ENCODE measurements at regions not wholly inside any gene's neighbourhood (a gene's known extent, or its start where the extent isn't known, plus 50 kb on each side); places are given as distances from the start of the nearest gene placed in this dataset.
"Not testable (repeated sequence)": the region's sequence is repeated elsewhere in the genome, so short reads cannot be mapped to it uniquely, and the experiment has no call there.

DNA sequence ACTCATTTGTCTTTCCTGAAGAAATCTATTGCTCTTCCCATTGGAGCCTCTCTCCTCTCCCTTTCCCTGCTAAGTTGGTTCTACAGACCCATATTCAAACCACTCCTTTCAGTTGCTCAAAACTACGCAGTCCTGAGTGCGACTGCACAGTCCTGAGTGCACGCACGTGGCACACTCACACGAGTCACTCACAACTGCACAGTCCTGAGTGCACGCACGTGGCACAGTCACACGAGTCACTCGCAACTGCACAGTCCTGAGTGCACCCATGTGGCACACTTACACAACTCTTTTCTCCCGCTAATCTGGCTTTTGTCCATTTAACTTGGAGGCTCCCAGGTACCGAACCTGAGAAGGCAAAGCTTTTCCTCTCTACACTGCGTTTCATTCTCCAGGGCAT is 159.7 kb downstream of the RNASET2 start (continued):
- TF ChIP-seq, protein P1, sequence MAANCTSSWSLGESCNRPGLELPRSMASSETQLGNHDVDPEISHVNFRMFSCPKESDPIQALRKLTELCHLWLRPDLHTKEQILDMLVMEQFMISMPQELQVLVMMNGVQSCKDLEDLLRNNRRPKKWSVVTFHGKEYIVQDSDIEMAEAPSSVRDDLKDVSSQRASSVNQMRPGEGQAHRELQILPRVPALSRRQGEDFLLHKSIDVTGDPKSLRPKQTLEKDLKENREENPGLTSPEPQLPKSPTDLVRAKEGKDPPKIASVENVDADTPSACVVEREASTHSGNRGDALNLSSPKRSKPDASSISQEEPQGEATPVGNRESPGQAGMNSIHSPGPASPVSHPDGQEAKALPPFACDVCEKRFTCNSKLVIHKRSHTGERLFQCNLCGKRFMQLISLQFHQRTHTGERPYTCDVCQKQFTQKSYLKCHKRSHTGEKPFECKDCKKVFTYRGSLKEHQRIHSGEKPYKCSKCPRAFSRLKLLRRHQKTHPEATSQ (tag by site-specific recombination; IDR thresholded peaks at IDR 0.05), result no peak
- no peak for TF ChIP-seq ZSCAN23 (tag by site-specific recombination; IDR thresholded peaks at IDR 0.05)
- TF ChIP-seq, protein P2, sequence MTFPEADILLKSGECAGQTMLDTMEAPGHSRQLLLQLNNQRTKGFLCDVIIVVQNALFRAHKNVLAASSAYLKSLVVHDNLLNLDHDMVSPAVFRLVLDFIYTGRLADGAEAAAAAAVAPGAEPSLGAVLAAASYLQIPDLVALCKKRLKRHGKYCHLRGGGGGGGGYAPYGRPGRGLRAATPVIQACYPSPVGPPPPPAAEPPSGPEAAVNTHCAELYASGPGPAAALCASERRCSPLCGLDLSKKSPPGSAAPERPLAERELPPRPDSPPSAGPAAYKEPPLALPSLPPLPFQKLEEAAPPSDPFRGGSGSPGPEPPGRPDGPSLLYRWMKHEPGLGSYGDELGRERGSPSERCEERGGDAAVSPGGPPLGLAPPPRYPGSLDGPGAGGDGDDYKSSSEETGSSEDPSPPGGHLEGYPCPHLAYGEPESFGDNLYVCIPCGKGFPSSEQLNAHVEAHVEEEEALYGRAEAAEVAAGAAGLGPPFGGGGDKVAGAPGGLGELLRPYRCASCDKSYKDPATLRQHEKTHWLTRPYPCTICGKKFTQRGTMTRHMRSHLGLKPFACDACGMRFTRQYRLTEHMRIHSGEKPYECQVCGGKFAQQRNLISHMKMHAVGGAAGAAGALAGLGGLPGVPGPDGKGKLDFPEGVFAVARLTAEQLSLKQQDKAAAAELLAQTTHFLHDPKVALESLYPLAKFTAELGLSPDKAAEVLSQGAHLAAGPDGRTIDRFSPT (tag by site-specific recombination; IDR thresholded peaks at IDR 0.05), result no peak
- TF ChIP-seq ZFP37 (tag by site-specific recombination; IDR thresholded peaks at IDR 0.05), result no peak
- no peak for TF ChIP-seq ZNF837 (tag by site-specific recombination; IDR thresholded peaks at IDR 0.05)
- TF ChIP-seq, protein P3, sequence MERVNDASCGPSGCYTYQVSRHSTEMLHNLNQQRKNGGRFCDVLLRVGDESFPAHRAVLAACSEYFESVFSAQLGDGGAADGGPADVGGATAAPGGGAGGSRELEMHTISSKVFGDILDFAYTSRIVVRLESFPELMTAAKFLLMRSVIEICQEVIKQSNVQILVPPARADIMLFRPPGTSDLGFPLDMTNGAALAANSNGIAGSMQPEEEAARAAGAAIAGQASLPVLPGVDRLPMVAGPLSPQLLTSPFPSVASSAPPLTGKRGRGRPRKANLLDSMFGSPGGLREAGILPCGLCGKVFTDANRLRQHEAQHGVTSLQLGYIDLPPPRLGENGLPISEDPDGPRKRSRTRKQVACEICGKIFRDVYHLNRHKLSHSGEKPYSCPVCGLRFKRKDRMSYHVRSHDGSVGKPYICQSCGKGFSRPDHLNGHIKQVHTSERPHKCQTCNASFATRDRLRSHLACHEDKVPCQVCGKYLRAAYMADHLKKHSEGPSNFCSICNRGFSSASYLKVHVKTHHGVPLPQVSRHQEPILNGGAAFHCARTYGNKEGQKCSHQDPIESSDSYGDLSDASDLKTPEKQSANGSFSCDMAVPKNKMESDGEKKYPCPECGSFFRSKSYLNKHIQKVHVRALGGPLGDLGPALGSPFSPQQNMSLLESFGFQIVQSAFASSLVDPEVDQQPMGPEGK (tag by site-specific recombination; IDR thresholded peaks at IDR 0.05), result no peak
- no peak for TF ChIP-seq ZNF292 (tag by site-specific recombination; IDR thresholded peaks at IDR 0.05; ENCODE audit: borderline replicate concordance, low read depth)
- TF ChIP-seq ZNF623 (tag by site-specific recombination; IDR thresholded peaks at IDR 0.05), result no peak

DNA sequence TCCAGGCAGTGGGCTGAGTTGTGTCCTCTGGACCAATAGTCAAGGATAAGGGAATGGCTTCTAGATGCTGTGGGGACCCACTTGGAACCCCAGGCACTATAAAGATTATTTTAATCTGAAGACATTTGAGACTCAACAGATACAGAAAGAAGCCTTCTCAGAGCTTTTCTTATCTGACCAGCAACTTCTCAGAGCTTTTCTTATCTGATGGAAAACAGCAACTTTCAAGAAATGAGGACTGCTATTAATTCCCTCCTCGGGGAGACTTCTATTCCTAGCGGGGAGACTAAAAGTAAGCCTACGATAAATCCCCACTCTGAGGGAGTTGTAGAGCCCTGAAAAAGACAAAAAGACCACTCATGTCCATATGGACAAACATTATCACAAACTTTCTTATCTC is 160.5 kb downstream of the RNASET2 start:
- Histone ChIP-seq H3K9me3 (ENCODE audit: control insufficient read depth, insufficient read depth, low read depth, low read length) (no peaks in the 10 kb centered on the region), H3K27ac (ENCODE audit: extremely low read depth, low read depth, low read length) (no peak overlapping the region), H3K4me1 (ENCODE audit: control insufficient read depth, insufficient read depth, low read length) (no peaks in the 10 kb centered on the region), H3K36me3 (ENCODE audit: control insufficient read depth in 2 of 2, insufficient read depth in 1 of 2, low read length in 2 of 2) (no peaks in the 10 kb centered on the region), H3K4me3 (ENCODE audit: low read depth, low read length) (no peak overlapping the region)
- ChIA-PET CTCF (interaction anchor here (1.4 kb wide), 1 partner anchor 9 kb away, joined by 5 read pairs; no protein-coding TSS in a partner anchor), POLR2A (no interaction called here)
- TF ChIP-seq ZNF114 (tag by site-specific recombination; IDR thresholded peaks at IDR 0.05) (no peak), ZNF292 (tag by site-specific recombination; IDR thresholded peaks at IDR 0.05; ENCODE audit: borderline replicate concordance, low read depth) (no peak), ZNF555 (tag by site-specific recombination; conservative IDR thresholded peaks at IDR 0.05) (no peak), ZNF274 (IDR thresholded peaks at IDR 0.05; ENCODE audit: low read length) (no peak), ZNF274 (tag by site-specific recombination; IDR thresholded peaks at IDR 0.05; ENCODE audit: borderline replicate concordance) (no peak), ZNF654 (tag by site-specific recombination; IDR thresholded peaks at IDR 0.05; ENCODE audit: low read depth) (no peak), ZNF629 (tag by site-specific recombination; IDR thresholded peaks at IDR 0.05) (no peak), ZNF184 (tag by site-specific recombination; IDR thresholded peaks at IDR 0.05) (no peak), SETDB1 (IDR thresholded peaks at IDR 0.05; ENCODE audit: insufficient read length, low read length) (no peak)
- TF ChIP-seq, protein P4, sequence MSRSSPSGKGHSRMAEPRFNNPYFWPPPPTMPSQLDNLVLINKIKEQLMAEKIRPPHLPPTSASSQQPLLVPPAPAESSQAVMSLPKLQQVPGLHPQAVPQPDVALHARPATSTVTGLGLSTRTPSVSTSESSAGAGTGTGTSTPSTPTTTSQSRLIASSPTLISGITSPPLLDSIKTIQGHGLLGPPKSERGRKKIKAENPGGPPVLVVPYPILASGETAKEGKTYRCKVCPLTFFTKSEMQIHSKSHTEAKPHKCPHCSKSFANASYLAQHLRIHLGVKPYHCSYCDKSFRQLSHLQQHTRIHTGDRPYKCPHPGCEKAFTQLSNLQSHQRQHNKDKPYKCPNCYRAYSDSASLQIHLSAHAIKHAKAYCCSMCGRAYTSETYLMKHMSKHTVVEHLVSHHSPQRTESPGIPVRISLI (tag by site-specific recombination; IDR thresholded peaks at IDR 0.05), result no peak
- TF ChIP-seq, protein P5, sequence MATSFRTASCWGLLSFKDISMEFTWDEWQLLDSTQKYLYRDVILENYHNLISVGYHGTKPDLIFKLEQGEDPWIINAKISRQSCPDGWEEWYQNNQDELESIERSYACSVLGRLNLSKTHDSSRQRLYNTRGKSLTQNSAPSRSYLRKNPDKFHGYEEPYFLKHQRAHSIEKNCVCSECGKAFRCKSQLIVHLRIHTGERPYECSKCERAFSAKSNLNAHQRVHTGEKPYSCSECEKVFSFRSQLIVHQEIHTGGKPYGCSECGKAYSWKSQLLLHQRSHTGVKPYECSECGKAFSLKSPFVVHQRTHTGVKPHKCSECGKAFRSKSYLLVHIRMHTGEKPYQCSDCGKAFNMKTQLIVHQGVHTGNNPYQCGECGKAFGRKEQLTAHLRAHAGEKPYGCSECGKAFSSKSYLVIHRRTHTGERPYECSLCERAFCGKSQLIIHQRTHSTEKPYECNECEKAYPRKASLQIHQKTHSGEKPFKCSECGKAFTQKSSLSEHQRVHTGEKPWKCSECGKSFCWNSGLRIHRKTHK (tag by site-specific recombination; IDR thresholded peaks at IDR 0.05), result no peak
- TF ChIP-seq, protein P6, sequence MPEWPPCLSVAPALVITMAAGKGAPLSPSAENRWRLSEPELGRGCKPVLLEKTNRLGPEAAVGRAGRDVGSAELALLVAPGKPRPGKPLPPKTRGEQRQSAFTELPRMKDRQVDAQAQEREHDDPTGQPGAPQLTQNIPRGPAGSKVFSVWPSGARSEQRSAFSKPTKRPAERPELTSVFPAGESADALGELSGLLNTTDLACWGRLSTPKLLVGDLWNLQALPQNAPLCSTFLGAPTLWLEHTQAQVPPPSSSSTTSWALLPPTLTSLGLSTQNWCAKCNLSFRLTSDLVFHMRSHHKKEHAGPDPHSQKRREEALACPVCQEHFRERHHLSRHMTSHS (tag by site-specific recombination; IDR thresholded peaks at IDR 0.05), result no peak

DNA sequence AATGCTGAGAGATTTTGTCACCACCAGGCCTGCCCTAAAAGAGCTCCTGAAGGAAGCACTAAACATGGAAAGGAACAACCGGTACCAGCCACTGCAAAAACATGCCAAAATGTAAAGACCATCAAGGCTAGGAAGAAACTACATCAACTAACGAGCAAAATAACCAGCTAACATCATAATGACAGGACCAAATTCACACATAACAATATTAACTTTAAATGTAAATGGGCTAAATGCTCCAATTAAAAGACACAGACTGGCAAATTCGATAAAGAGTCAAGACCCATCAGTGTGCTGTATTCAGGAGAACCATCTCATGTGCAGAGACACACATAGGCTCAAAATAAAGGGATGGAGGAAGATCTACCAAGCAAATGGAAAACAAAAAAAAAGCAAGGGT is 163.8 kb upstream of the RPS6KA2 start:
- H3K27ac ChIP-seq (ENCODE audit: extremely low read depth, low read depth, low read length); H3K4me3 ChIP-seq (ENCODE audit: low read depth, low read length); CTCF ChIA-PET; H3K9me3 ChIP-seq (ENCODE audit: control insufficient read depth, insufficient read depth, low read depth, low read length); H3K4me1 ChIP-seq (ENCODE audit: control insufficient read depth, insufficient read depth, low read length); POLR2A ChIA-PET; H3K36me3 ChIP-seq (ENCODE audit: control insufficient read depth in 2 of 2, insufficient read depth in 1 of 2, low read length in 2 of 2): not testable (repeated sequence)

DNA sequence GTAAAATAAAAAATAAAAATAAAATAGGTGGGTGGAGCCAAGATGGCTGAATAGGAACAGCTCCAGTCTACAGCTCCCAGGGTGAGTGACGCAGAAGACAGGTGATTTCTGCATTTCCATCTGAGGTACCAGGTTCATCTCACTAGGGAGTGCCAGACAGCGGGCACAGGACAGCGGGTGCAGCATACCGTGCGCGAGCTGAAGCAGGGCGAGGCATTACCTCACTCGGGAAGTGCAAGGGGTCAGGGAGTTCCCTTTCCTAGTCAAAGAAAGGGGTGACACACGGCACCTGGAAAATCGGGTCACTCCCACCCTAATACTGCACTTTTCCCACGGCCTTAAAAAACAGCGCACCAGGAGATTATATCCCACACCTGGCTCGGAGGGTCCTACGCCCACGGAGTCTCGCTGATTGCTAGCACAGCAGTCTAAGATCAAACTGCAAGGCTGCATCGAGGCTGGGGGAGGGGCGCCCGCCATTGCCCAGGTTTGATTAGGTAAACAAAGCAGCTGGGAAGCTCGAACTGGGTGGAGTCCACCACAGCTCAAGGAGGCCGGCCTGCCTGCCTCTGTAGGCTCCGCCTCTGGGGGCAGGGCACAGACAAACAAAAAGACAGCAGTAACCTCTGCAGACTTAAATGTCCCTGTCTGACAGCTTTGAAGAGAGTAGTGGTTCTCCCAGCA is 161.9 kb upstream of the RPS6KA2 start:
- H3K4me1 ChIP-seq (ENCODE audit: control insufficient read depth, insufficient read depth, low read length); H3K9me3 ChIP-seq (ENCODE audit: control insufficient read depth, insufficient read depth, low read depth, low read length); H3K27ac ChIP-seq (ENCODE audit: extremely low read depth, low read depth, low read length); H3K4me3 ChIP-seq (ENCODE audit: low read depth, low read length); H3K36me3 ChIP-seq (ENCODE audit: control insufficient read depth in 2 of 2, insufficient read depth in 1 of 2, low read length in 2 of 2); POLR2A ChIA-PET: not testable (repeated sequence)
- CTCF ChIA-PET, result interaction anchor here (2.9 kb wide), 1 partner anchor 162 kb away, joined by 14 read pairs; no protein-coding TSS in a partner anchor

Measured in HEK293 (cell line).